ENCODE measurements at regions not wholly inside any gene's neighbourhood (a gene's known extent, or its start where the extent isn't known, plus 50 kb on each side); places are given as distances from the start of the nearest gene placed in this dataset.

DNA sequence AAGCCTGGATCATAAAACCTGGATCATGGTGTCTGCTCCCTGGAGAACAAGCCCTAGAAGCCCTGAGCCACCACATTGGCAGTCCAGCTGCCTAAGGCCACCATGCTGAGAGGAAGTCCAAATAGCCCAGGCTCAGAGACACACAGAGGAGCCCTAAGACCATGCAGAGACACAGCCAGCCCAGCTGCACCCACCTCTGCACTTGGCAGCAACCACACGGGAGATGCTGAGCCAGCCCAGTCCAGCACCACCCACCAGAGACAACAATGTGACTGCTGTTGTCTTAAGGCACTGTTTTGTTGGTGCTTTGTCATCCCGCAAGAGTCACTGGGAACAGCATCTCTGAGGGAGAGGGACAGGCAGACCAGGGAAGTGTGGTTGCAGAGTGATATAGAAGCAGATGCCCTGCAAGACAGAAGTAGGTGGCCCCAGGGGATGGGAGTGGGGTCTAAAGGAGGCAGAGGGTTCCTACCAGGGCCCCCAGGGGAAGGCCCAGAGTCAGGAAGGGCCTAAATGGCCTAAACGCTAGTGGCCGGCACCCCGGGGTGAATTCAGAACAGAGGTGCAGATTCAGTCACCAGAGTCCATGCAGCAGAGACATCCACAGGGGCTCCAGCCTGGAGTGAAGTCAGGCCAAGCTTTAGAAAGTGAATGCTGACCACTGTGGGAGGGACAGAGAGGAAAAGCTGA, 105.4 kb upstream of the PRR20G start:
- no peak for DNase-seq

DNA sequence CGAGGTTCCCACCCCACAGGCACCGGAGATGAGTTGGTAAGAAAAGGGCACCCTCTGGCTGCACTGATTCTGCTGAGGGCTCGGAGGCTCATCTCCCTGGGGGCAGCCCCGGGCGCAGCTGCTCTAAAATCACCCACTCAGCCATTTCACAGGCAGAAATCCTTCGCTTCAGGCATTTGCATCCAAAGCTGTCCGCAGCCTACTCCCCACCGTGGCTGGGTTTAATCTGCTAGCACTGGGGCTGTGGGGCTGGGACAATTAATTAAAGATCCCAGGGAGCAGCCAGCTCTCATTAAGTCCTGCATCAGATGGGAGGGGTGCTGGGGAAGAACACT, 104.3 kb upstream of the PRR20G start:
- no peak for DNase-seq

DNA sequence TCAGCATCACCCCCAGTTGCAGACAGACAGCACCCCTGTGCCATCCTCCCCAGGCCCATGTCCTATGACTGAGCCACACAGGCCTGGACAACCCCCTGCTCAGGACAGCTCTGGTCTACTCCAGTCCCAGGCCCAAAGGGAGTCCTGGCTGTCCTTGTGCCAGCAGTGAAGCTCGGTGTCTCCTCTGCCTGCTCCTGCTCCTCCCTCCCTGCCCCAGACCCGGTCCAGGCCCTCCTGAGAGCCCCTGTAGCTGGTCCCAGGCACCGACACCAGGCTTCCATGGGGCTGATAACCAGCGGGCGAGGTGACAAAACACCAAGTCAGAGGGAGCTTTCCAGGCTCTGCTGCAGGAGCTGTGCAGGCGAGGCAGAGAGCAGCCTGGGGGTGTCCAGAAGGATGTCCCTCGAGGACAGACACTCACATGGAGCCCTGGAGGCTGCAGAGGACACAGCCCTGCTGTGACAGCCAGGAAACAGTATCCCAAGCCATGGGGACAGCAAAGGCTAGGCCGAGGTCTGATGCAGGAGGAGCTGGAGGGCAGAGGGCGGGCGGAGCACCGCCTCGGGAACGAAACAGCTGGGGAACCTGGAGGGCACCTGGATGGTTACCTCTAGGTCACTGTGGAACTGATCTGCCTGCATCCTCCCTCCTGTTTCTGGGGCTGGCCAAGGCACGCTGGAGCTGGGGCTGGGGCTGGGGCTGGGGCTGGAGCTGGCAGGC, 103.8 kb upstream of the PRR20G start:
- no peak for DNase-seq

DNA sequence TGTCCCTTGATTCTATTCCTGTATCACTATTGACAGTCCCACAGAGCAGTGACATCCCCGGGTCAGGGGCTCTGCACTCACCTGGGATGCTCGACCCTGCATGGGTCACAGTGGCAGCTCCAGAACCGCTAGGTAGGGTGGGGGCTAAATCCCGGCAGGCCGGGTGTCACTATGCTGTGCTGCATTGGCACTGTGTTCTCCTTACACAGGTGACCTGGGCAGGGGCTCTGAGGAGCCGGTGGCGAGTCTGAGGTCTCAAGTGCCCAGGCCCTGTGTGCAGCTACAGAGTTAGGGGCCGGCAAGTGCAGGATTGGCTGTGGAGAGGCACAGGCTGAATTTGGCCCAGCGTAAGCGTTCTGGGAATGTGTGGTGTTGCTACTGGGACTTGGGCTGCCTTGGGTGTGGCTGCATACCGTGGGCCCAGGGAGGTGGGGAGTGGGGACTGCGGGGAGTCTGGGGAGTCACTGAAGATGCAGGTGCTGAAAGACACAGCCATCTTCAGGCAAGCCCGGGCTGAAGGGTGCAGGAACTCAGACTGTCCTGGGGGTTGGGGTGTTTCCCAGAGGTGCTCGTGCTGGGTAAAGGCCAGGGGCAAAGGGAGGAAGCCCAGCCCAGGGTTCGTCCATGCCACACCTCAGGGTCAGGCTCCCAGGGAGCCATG, 102.6 kb upstream of the PRR20G start:
- no peak for DNase-seq

DNA sequence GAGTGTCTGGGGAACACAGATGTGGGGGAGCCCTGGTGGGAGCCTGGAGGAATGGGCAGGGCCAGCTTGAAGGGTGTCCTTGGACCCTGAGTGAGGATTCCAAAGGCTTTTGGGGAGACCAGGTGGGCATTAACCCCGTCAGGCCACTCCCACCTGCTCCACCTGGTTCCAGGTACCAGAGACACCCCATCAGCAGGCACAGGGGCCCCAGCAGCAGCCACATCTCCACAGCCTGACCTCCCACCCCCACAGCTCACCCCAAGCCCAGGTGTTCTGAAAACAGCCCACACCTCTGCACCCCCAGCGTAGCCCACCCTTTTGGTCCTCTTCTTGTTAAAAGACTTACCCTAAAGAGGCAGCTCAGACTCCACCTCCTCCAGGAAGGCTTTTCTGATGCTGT, 102.1 kb upstream of the PRR20G start:
- no peak for DNase-seq

DNA sequence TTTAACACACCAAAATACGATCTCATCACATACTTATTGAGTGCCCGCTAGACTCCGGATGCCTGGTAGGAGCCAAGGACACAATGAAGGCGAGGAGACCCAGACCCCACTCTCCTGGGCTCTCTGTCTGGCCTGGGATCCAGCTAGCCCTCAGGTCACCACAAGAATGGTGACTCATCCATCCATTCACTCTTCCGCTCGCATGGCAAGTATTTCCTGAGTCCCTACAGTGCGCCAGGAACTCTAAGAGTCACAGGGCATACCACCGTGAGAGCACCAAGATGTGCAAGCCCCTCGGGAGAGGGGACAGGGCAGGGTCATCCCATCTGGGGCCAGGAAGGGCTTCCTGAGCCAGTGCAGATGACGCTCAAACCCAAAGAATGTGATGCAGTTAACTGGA, 101.6 kb upstream of the PRR20G start:
- DNase-seq = no peak

DNA sequence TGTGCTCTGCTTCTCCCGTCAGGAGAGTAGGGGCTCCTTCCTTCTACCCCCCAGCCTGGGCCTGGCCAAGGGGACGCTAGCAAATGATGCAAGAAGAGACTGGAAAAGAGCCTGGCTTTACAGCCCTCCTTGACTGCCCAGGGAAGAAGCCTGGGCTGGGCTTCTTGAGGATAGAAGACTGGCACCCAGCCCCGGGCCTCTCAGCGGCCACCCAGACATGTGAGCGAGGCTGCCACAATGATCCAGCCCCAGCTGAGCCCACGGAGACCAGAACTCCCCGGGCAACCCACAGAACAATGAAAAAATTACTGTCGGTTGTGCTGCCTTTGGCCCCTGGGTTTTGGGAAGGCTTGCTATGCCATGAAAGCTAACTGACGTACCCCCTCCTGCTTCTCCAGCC, 100.6 kb upstream of the PRR20G start:
- DNase-seq = no peak

DNA sequence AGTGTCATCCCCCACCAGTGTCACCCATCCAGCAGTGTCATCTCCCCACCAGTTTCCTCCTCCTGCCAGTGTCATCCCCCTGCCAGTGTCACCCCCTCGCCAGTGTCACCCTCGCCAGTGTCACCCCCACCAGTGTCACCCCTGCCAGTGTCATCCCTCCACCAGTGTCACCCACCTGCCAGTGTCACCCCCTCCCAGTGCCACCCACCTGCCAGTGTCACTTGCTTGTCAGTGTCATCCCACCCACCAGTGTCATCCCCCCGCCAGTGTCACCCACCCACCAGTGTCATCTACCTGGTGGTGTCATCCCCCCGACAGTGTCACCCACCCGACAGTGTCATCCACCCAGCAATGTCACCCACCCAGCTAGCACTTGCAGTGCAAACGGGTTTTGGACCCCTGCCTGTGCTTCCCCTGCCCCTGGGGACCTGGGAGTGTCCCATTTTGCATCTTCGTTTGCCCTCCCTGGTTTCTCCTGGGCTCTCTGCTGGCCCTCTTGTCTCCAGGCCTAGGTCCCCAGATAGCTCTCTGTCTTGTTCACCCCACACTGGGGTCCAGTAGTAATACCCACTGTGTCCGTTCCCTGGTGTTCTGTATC, 99.8 kb upstream of the PRR20G start:
- DNase-seq = no peak

DNA sequence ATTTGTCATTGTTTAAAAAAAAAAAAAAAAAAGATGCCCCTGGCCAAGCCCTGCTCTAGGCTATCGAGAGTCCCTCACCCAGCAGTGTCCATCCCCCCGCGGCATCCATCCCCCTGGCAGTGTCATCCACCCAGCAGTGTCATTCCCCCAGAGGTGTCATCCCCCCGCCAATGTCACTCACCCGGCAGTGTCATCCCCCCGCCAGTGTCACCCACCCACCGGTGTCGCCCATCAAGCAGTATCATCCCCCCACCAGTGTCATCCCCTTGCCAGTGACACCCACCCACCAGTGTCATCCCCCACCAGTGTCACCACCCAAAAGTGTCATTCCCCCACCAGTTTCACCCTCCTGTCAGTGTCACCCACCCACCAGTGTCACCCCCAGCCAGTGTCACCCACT, 99.3 kb upstream of the PRR20G start:
- no peak for DNase-seq

DNA sequence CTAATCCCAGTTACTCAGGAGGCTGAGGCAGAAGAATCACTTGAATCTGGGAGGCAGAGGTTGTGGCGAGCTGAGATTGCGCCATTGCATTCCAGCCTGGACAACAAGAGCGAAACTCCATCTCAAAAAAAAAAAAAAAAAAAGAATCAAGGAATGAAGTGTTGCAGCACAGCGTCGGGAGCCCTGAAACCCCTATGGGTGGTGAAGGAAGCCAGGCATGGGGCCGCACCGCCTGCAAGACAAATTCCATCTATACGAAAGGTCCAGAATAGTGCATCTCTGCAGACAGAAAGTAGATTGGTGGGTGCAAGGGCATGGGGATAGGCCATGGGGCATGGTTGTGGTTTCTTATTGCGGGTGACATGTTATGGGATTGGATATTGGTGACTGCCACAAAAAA, 98.6 kb upstream of the PRR20G start:
- DNase-seq = no peak

DNA sequence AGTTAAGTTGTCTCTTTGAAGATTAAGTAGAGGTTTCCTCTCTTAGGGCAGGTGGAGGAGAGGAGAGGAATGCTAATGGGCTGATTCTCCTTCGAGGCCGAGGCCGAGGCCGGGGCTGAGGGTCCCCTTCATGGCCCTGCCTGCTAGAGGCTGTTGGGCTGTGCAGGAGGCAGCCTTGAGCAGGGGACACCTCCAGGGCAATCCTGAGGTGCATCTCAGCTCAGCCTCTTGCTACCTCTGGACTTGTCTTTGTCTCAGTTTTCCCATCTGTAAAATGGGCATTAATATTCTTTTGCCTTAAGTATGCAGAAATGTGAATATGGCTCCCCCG, 97.7 kb upstream of the PRR20G start:
- no peak for DNase-seq

DNA sequence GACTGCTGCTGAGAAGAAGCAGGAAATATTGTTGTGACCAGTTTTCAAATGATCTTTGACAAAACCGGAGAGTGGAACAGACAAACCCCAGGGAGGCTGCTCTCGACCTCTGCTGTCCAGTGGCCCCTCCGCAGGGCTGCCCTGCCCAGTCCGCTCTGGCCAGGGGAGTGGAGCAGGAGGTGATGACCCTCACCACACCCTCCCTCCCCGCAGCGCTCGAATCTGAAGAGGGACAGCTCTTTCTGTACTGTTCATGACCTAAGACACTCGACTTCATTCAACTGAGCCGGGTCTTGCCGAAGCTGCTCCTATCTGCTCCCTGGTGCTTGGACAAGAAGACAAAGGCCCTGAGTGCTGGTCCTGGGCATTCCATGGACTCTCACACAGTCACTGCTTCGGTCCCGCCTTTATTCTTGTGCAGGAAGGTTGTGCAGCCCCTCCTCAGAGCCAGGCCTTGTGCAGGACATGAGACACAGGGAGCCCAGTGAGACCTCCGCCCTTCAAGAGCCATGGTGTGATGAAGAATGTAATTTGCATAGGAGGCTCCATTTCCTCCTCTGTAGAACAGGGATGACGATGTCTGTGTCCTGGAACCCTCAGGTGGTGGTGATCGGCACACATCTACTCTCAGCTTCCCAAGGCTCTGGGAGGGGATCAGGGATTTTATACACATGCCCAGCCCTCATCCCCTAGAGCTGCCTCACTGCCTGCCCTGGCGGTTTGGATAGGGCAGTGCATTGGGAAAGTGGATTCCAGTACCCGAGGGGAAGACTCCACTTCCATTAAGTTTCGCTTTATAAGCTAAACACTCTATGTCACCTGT, 97.1 kb upstream of the PRR20G start:
- DNase-seq = no peak

DNA sequence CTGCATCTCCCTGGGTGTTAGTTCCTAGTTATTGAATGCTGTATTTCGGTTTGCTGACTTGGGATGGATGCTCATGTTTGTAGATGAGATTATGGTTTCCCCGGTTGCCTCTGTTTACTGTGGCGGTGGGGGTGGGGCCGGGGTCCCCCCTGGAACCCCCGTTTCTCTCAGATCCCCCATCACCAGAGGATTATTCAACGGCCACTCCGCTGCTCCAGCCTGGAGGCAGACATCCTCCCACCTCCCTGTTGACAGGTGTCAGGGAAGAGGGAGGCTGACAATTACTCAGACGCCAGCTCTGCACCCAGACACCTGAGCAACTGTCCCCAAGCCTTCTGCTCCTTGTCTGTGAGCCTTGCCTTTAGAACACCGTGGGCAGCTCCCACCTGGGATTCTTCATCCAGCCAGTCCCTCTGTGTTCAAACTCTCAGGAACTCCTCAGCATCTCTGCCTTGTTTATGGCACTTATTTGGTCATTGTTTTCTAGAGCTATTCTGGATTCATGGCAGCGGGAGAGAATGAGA, 95.9 kb upstream of the PRR20G start:
- no peak for DNase-seq

DNA sequence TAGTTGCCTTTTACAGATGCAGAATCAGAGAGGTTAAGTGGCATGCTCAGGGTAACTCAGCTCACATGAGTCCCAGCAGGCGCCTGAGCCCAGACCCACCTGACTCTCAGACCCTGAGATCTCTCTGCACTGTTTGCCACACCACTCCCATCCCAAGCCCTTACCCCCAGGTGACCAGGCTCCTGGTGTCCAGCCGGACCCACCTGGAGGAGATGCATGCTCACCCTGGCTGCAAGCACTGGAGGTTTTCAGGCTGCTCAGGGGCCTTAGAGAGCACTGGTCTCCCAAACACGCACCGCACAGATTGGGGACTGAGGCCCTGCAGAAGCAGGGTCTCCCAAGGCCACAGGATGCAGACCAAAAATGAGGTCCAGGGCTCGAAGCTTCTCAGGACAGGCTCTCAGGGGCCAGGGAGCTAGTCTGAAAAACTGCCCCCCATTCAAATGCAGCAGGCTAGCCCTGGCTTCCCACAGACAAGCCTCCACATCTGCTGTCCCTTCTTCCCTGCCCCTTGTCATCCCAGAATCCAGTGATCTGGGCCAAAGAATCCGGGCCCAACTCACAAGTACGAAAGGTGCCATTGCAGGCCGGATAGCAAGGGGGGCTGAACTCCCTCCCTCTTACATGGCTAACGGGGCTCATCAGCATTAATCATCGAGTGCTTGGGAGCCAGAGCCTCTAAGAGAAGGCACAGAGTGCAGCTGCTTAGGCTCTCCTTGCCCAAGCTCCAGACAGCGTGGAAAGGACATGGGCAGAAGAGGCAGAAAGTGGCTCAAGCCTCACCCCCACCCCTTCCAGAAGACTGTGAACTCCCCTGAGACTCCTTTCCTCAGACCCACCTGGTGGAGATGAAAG, 90.2 kb upstream of the PRR20G start:
- no peak for DNase-seq

DNA sequence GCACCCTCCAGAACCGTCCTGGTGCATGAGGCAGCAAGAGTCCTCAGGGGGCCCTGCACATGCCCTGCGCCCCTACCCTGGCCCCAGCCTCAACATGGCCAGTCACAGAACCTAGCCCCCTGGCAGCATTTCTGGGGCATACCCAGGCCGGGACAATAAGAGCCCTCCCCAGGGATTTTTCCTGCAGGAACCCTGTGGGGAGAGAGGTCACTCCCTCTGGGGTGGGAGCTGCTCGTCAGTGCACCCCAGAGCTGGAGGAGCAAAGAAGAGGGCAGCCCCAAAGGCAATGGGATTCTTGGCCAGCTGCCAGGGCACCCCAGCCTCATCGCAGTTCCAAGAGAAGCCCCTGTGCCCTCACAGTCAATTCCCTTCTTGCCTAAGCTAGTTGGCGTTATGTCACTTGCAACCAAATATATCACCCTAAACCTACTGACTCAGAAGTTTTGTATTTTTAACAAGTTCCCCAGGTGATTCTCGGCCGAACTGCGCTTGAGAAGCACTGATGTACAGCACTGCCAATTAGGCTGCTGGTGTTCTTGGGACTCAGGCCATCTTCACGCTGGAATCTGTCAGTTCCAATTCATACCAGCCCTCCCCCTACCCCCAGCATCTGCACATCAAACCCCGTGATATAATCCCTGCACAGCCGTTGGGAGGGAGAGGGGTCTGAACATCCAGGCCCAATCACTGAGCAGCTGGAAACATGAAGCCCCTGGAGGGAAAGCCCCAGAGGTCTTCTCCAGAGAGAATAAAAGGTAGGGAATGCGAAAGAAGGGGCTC, 87.5 kb upstream of the PRR20G start:
- DNase-seq = no peak

DNA sequence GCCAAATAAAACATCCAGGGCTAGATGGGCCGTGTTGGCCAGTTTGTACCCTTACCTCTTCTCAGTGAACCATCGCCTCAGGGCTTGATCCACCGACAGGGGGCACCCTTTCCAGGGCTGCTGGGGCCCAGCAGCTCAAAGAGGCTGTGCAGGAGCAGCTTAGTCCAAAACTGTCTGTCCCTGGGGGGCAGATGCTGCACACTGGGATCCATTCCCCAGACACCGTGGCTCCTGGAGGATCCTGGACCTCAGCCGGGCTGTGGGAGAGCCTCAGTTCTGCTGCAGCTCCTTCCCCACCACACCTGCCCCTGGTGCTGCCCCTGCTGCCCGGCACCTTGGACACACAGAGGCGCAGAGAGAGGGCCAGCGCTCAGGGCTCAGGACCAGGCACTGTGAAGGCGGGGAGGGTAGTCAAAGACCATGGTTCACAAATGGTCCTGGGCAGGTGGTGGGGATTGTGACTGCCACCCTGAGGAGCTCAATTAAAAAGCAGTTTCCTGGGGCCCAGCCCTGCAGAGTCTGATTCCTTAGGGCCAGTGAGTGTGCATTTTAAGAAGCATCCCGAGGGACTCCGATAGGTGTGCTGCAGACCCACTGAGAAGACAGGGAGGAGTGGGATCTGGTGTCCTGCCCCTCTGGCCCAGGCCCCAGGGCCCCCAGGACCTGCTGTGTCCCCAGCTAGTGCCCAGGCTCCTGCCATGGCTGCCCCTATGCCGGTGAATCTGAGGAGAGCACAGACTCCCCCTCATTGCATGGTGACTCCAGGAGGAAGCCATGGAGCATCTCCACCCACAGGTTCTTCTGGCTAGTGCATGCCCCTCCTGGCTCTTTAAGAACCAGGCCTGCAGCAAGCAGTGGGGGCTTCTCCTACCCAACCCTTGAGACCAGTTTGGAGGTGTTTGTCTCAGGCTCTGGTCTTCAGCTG, 86.5 kb upstream of the PRR20G start:
- no peak for DNase-seq

DNA sequence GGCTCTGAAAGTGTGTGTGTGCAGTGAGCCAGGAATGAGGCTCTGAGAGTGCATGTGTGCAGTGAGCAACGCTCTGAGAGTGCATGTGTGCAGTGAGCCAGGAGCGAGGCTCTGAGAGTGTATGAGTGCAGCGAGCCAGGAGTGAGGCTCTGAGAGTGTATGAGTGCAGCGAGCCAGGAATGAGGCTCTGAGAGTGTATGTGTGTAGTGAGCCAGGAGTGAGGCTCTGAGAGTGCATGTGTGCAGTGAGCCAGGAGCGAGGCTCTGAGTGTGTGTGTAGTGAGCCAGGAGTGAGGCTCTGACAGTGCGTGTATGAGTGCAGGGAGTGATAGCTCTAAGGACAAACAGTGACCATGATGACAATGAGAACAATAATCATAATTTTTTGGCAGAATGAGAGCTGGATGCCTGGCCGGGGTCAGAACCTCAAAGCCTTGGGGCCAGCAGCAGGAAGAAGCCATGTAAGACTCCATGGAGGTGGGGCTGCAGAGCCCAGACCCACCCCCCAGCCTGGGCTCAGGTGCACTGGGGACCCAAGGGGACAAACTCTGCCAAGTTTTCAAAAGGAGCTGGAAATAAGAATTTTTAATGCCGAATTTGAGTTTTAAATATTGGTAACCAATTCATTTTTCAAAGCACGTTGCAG, 85.7 kb upstream of the PRR20G start:
- DNase-seq = no peak

DNA sequence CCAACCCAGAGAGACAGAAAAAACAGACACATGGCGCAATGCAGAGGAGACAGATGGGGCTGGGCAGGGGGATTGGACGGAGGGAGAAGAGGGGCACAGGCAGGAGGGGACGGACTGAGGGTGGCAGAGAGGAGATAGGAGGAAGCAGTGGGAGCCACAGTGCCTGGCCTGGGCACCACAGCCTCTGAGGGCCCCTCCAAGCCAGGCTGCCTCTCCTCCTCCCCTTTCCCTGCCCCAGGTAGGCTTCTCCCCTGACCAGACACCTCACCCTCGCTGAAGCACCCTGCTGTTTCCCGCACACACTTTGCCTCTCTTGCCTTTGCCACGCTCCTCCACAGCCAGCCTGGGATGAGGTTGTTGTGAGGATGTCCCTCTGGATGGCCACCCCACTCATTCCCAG, 84.0 kb upstream of the PRR20G start:
- no peak for DNase-seq

DNA sequence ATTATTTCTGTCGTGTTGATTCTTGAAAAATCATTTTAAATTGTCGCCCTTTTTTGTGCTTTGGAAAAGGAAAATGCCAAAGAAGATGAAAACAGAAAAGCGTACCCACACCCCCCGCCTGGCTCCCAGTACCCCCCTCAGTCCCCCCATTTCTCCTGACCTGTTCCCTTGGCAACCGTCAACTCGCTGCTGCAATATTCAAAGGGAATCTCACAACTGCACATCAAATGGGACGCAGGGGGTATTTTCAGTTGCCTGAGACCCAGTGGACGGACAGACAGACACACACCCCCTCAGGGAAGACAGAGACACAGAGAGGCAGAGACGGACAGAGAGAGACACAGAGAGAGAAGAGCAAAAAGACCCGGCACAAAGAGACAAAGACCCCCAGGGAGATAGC, 83.5 kb upstream of the PRR20G start:
- DNase-seq = no peak

DNA sequence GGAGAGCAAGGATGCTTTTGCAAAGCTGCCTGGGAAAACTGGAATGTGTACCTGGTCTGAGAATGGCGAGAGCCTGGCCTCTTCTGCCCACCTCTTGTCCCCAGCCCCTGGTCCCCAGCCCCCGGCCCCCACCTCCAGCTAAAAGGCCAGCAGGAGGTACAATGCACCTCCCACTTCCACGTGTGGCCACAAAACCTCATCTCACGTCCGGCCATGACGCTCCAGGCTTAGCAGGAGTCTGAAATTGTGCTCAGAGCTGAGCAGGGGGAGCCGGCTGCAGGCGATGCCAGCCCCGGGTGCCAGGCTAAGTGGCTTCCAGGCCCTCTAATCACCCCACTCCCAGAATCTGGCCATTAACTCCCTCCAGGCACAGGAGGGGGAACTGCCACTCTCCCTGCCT, 83.1 kb upstream of the PRR20G start:
- no peak for DNase-seq

All from activated CD4-positive, alpha-beta T cell treated with anti-CD3 and anti-CD28 coated beads, Interleukin-2, amount 50 U/mL, for 1 hour (primary cell).